PC-9 (cell line): ENCODE measurements at regions not wholly inside any gene's neighbourhood (a gene's known extent, or its start where the extent isn't known, plus 50 kb on each side); places are given as distances from the start of the nearest gene placed in this dataset.

ENCODE experiments used
- BruUV-seq: library from RNA; stranded (reverse); fragments of 400-500 nt; replicated peaks from 2 replicates; lab custom pipeline; 2021; lab: Mats Ljungman, UMichigan
- CTCF ChIA-PET: fragments of 300-600 bp; sonication (Branson Sonifier 250); formaldehyde crosslinking; loops from one replicate; lab custom pipeline; 2022; ENCODE audit warnings: antibody characterized with exemption; lab: Charles Lee
- POLR2A ChIA-PET: fragments of 300-600 bp; sonication (Branson Sonifier 250); formaldehyde crosslinking; loops from one replicate; lab custom pipeline; 2022; ENCODE audit warnings: antibody characterized with exemption; ENCODE audit not compliant: unreplicated experiment; lab: Charles Lee
- DNase-seq, 2 experiments: peaks; one replicate each; pipeline versions ENCODE4 v3.0.0 to v3.0.0-alpha.2; 2015 to 2022; ENCODE audit warnings: mixed read lengths in 1 of 2
- H2AFZ ChIP-seq: fragments of 200-600 bp; sonication (generic); 2 replicates; pipeline ENCODE4 v1.8.1; 2017; ENCODE audit warnings: antibody characterized with exemption
- H3F3A ChIP-seq: fragments of 200-600 bp; sonication (generic); 2 replicates; pipeline ENCODE4 v1.8.1; 2017; ENCODE audit warnings: antibody characterized with exemption, mild to moderate bottlenecking, low read depth; ENCODE audit not compliant: insufficient read depth
- H3K27ac ChIP-seq: fragments of 200-600 bp; sonication (generic); 2 replicates; pipeline ENCODE4 v1.6.1; 2016; ENCODE audit warnings: mixed run types
- H3K27me3 ChIP-seq: fragments of 200-600 bp; sonication (generic); 2 replicates; pipeline ENCODE4 v1.6.1; 2016; ENCODE audit warnings: low read depth, mixed run types; ENCODE audit not compliant: insufficient read depth
- H3K36me3 ChIP-seq: fragments of 200-600 bp; sonication (generic); 2 replicates; pipeline ENCODE4 v1.6.1; 2016; ENCODE audit warnings: low read depth, mixed run types
- H3K4me1 ChIP-seq: fragments of 200-600 bp; sonication (generic); replicated peaks from 2 replicates; pipeline ENCODE4 v1.6.1; 2016; ENCODE audit warnings: mixed run types; ENCODE audit not compliant: insufficient read depth
- H3K4me2 ChIP-seq: fragments of 200-600 bp; sonication (generic); 2 replicates; pipeline ENCODE4 v1.6.1; 2017; ENCODE audit warnings: mixed run types
- H3K4me3 ChIP-seq: fragments of 200-600 bp; sonication (generic); 2 replicates; pipeline ENCODE4 v1.6.1; 2016; ENCODE audit warnings: mixed run types
- H3K79me2 ChIP-seq: fragments of 200-600 bp; sonication (generic); 2 replicates; pipeline ENCODE4 v1.6.1; 2017; ENCODE audit warnings: low read depth, mixed run types
- H3K9me2 ChIP-seq: fragments of 200-600 bp; sonication (generic); 2 replicates; pipeline ENCODE4 v1.8.1; 2017; ENCODE audit warnings: mild to moderate bottlenecking; ENCODE audit not compliant: insufficient read depth
- H3K9me3 ChIP-seq: fragments of 200-600 bp; sonication (generic); 2 replicates; pipeline ENCODE4 v1.8.1; 2016; ENCODE audit warnings: low read depth; ENCODE audit not compliant: insufficient read depth
- H4K20me1 ChIP-seq: fragments of 200-600 bp; sonication (generic); 2 replicates; pipeline ENCODE4 v1.8.1; 2017; ENCODE audit not compliant: insufficient read depth
- CTCF ChIP-seq: fragments of 200-600 bp; sonication (generic); conservative IDR thresholded peaks from 2 replicates; pipeline ENCODE4 v1.6.1; 2017; ENCODE audit warnings: mixed run types, antibody characterized with exemption, mild to moderate bottlenecking, moderate library complexity
- EZH2 ChIP-seq: fragments of 200-600 bp; sonication (generic); IDR thresholded peaks from 2 replicates; pipeline ENCODE4 v1.8.0; 2017; ENCODE audit warnings: antibody characterized with exemption, low read depth
- intact Hi-C: fragments of 100-400 bp; cut with micrococcal nuclease; formaldehyde crosslinking; loops from one replicate; pipeline ENCODE4 v1.10.0; 2022; ENCODE audit not compliant: unreplicated experiment

GRCh38 chr4:130214268-130214667 is 1118.3 kb downstream of the C4orf33 start:
- H3K9me2 ChIP-seq = no peaks in the 10 kb centered on the region
- POLR2A ChIA-PET = no interaction called here
- no peaks in the 10 kb centered on the region for H3K9me3 ChIP-seq
- H3K27me3 ChIP-seq = no peaks in the 10 kb centered on the region
- CTCF ChIA-PET = no interaction called here
- H3K79me2 ChIP-seq = no peaks in the 10 kb centered on the region
- H3F3A ChIP-seq = no peaks in the 10 kb centered on the region
- intact Hi-C loops = no loop called here
- H3K27ac ChIP-seq = no peak overlapping the region
- H2AFZ ChIP-seq = no peak overlapping the region
- H3K4me2 ChIP-seq = no peak overlapping the region
- TF ChIP-seq EZH2 (no peak), CTCF (no peak)
- no peak for DNase-seq
- H3K36me3 ChIP-seq = no peaks in the 10 kb centered on the region
- no peak overlapping the region for H3K4me3 ChIP-seq
- no peaks in the 10 kb centered on the region for H4K20me1 ChIP-seq
- no TSS peak for BruUV-seq
- no peaks in the 10 kb centered on the region for H3K4me1 ChIP-seq

GRCh38 chr4:130233377-130234047 is 1137.6 kb downstream of the C4orf33 start:
- Histone ChIP-seq H3K27me3 (no peaks in the 10 kb centered on the region), H3K36me3 (no peaks in the 10 kb centered on the region), H3K79me2 (no peaks in the 10 kb centered on the region), H3K9me3 (no peaks in the 10 kb centered on the region), H3K9me2 (no peaks in the 10 kb centered on the region), H3F3A (no peaks in the 10 kb centered on the region), H3K4me2 (peak overlapping the region; percentile 28; the same call in 1 of the 2 replicates), H3K4me3 (no peak overlapping the region), H2AFZ (no peak overlapping the region), H4K20me1 (no peaks in the 10 kb centered on the region), H3K27ac (no peak overlapping the region), H3K4me1 (no peaks in the 10 kb centered on the region)
- intact Hi-C loops = no loop called here
- DNase-seq = no peak
- CTCF ChIA-PET = no interaction called here
- BruUV-seq = no TSS peak
- TF ChIP-seq EZH2 = no peak
- no peak for TF ChIP-seq CTCF
- POLR2A ChIA-PET = no interaction called here

- Histone ChIP-seq H2AFZ (no peak overlapping the region), H3K4me3 (no peak overlapping the region), H3K79me2 (no peaks in the 10 kb centered on the region), H3K9me3 (no peaks in the 10 kb centered on the region), H3K9me2 (no peaks in the 10 kb centered on the region), H3K36me3 (no peaks in the 10 kb centered on the region), H3K4me2 (no peak overlapping the region), H3K27me3 (no peaks in the 10 kb centered on the region), H3F3A (no peaks in the 10 kb centered on the region), H3K27ac (no peak overlapping the region), H3K4me1 (no peaks in the 10 kb centered on the region), H4K20me1 (no peaks in the 10 kb centered on the region)
- TF ChIP-seq CTCF (no peak), EZH2 (no peak)
- intact Hi-C loops = no loop called here
- CTCF ChIA-PET = no interaction called here
- POLR2A ChIA-PET = no interaction called here
- no TSS peak for BruUV-seq
- DNase-seq = no peak
Observed at GRCh38 chr4:130238121-130238520, 1142.2 kb downstream of the C4orf33 start.
